K562 (cell line): ENCODE measurements at regions not wholly inside any gene's neighbourhood (a gene's known extent, or its start where the extent isn't known, plus 50 kb on each side); places are given as distances from the start of the nearest gene placed in this dataset.

ENCODE experiments used
- L3MBTL2 ChIP-seq: fragments of 450-650 bp; IDR thresholded peaks from 2 replicates; pipeline ENCODE4 v1.6.1; 2016; ENCODE audit warnings: mild to moderate bottlenecking, moderate library complexity
- SRSF7 ChIP-seq: fragments of 200-400 bp; formaldehyde crosslinking; optimal IDR thresholded peaks from 2 replicates; pipeline ENCODE3; 2017; ENCODE audit warnings: mild to moderate bottlenecking, low read depth, low read length
- TF ChIP-seq, protein P1 (sequence below): fragments of 250-450 bp; sonication (Bioruptor Pico); IDR thresholded peaks from 2 replicates; pipeline ENCODE4 v1.8.0; 2021; ENCODE audit warnings: moderate library complexity, mild to moderate bottlenecking, inconsistent platforms

DNA sequence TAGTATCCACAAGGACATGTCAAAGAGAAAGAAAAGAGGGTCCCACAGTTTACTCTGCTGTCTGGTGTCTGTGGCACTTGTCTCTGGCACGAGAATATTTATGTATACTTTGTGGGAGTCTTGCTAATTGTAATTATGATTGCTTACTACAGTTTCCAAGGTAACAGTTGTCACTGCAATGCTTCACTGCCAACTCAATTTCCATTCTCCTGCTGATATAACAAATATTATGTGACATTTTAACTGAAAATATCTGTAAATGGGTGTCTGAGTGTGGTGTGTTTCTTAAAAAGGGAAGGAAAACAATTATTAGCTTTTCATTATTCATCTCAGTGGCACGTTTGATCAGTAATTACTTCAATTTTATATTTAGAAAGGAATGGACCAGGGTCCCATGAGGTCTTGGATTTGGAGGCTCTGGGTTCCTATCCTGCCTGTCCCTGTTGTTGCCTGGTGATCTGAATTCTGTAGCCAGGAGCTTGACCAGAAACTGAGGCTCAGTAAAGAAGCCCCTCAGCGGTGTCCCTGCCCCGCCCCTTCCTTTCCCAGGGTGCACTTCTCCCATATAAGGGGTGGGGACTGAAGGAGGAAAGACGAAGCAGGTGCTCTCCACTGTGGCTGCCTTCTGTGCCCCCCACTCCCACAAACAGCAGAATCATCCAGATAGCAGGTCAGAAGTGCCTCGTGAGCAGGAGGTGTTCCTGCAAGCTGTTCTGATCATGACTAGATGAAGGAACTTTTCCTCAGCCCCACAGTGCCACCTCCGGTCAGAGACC lies 137.3 kb upstream of the KIF2A start:
- TF ChIP-seq, protein P1, sequence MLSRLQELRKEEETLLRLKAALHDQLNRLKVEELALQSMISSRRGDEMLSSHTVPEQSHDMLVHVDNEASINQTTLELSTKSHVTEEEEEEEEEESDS (CRISPR knock-in tag) = no peak
- TF ChIP-seq SRSF7 (no peak), L3MBTL2 (no peak)
